GM18858 (cell line): ENCODE measurements at regions not wholly inside any gene's neighbourhood (a gene's known extent, or its start where the extent isn't known, plus 50 kb on each side); places are given as distances from the start of the nearest gene placed in this dataset.
"Not testable (repeated sequence)": the region's sequence is repeated elsewhere in the genome, so short reads cannot be mapped to it uniquely, and the experiment has no call there.

Experiments
- ATAC-seq: cut with Tn5 transposase; IDR thresholded peaks from one replicate; pipeline ENCODE4 v1.9.1; 2021; ENCODE audit not compliant: unreplicated experiment

DNA sequence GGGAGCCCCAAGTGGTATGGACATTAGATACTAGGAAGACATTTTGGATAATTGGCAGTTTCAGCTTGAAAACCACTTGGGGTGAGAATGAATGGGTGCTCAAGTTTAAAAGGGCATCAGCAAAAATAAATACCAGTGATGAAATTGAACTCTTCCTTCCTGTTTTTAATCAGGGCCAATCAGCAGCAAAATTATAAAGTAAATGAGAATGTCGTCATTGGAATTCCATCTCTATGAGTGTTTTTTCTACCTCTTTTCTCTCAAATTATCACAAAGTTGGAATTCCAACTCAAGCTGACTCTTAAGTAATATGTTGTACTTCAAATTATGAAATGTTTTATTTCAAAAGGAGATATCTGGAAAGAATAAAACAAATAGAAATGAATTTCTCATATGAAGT, 730.6 kb downstream of the METTL15 start:
- ATAC-seq = no peak

DNA sequence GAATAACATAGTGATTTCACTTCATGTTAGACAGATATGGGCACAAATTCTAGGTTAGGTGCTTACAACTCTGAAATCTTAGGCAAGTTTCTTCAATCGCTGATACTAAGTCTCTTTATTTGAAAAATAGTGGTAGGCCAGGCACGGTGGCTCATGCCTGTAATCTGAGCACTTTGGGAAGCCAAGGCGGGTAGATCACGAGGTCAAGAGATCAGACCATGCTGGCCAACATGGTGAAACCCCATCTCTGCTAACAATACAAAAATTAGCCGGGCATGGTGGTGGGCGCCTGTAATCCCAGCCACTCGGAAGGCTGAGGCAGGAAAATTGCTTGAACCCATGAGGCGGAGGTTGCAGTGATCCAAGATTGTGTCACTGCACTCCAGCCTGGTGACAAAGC, 729.4 kb downstream of the METTL15 start:
- no peak for ATAC-seq

DNA sequence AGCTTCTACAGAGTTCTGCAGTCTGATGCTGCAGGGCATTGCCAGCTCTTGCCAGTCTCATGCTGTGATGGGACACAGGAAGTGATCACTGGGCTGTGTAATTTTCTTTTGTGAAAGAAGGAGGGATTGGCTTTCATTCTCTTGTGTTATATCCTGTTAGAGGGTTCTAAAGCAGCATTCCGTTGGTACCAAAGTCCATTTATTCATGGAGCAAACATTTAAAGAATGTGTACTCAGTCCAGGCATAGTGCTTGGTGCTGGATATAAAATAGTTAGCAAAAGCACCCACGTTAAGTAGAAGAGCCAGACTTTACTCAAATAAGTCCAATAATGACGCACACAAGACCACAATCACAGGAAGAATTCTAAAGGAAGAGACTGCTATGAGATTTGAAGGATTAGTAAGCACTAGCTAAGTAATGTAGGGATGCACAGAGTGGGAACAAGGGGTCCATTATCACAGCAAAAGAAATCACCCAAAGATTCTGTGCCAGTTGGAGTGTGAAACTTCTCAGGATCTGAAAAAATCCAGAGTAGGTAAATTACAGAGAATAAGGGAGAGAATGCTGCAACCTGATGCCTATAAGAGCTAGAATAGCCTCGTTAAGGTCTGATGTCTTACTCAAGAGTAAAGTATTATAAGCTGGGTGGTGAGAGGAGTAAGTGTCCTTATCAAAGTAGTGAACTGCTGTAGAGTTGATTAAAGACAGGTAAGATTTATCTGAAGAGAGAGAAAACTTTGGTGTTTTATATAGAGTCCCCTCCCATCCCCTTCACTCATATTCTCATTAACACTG, 728.3 kb downstream of the METTL15 start:
- no peak for ATAC-seq

DNA sequence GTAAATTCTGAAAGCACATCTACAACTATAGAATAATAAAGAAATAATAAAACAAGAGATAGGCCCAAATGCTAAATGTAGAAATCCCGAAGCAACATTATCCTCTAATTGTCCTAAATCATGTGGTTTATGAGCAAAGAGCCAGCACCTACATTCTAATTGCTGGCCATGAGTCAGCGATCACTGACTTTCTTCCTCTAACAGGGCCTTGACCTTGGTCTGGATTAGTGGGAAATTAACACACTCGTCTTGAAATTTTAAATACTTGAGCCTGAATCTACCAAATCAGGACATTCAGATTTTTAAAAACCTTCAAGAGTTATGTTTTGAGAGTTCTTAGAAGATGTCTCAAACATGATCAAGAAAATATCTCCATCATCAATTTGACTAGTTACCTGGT, 727.6 kb downstream of the METTL15 start:
- ATAC-seq = no peak

DNA sequence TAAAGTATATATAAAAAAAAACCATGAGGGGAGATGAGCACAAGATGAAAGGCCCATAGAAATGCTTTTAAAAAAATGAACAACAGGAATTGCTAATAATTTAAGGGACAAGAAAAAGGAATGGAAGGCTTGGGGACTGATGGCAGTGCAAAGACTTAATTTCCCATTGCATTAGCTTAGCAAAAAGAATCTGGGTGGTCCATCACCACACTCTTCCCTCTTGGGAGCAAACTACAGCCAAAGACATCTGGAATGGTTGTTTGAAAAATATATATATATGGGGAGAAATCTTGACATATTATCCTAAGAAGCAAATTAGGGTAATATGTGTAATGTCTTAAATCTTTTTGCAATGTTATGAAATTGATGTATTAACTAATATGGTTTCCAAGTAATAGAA, 727.1 kb downstream of the METTL15 start:
- ATAC-seq = no peak

DNA sequence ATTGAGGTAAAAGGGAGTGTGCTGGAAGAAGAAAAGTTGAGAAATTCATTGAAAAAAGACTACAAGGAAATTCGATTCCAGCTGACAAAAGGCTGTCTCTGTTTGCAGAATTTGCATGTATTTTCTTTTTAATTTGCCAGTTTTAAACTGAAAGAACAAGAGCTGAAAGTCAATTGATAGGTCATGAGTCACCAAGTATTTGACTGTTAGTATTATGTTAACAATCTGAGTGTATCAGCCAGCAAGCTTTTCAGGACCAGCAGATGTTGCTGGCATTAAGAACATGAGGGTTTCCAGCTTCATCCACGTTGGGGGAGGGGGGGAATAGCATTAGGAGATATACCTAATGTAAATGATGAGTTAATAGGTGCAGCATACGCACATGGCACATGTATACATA, 726.7 kb downstream of the METTL15 start:
- ATAC-seq = no peak

DNA sequence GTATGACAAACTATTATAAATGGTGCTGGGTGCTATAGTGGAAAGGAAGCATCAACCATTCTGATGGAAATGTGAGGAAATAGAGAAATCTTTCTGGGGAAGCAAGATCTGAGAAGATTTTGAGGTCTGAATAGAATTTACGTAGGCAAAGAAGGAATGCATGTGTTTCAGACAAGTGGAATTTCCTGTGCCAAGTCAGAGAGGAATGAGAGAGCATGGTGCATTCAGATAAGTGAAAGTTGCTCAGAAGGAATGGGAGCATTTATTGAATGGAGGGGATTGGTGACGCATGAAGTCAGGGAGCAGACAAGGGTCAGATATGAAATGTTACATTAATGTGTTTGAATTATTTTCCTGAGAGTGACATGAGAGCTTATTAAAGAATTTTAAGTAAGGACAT, 725.5 kb downstream of the METTL15 start:
- no peak for ATAC-seq

DNA sequence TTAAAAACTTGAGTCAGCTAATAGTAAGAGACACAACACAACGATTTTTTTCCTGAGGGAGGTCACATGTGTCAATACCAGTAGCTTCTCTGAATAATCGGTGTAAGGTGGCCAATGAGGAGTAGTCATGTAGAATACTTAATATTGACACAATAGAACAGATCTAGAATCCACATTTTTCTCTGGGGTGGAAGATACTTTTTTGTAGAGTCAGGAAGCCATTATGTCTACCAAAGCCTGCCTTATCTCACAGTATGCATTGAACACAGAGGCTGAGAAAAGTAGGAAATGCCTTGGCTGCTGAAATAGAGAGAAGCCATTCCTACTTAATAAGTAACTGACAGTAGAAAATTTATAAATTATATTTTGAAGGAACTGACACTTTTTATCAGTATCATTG, 725.0 kb downstream of the METTL15 start:
- no peak for ATAC-seq

DNA sequence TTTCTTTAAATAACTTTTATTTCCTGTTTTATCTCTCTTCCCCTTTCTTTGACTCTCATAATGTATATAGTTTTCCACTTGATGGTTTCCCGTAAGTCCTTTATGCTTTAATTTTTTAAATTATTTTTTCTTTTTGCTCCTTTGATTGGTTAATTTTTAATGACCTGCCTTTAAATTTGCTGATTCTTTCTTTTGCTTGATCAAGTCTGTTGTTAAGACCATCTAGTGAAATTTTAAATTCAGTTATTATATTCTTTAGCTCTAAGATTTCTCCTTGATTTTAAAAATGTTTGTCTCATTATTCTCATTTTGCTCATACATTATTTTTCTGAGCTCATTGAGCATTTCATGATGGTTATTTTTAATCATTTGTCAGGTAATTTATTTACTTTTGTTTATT, 718.6 kb downstream of the METTL15 start:
- no peak for ATAC-seq

DNA sequence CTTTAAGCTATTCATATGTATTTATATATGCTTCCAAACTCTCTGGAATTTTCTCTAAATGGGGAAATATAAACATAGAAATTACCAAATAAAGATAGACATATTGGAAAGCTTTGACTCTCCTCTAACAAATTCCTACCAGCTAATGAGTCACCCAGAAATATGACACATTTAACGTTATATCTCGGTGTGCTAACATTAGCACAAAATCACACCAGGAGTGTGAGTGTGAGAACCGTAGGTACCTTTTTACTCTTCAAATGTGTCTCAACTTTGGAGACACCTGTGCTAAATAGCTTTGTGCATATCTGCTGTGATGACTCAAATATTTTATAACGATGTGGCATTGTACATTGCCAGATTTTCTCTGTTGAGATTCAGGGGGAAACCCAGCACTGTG, 714.4 kb downstream of the METTL15 start:
- ATAC-seq = no peak

DNA sequence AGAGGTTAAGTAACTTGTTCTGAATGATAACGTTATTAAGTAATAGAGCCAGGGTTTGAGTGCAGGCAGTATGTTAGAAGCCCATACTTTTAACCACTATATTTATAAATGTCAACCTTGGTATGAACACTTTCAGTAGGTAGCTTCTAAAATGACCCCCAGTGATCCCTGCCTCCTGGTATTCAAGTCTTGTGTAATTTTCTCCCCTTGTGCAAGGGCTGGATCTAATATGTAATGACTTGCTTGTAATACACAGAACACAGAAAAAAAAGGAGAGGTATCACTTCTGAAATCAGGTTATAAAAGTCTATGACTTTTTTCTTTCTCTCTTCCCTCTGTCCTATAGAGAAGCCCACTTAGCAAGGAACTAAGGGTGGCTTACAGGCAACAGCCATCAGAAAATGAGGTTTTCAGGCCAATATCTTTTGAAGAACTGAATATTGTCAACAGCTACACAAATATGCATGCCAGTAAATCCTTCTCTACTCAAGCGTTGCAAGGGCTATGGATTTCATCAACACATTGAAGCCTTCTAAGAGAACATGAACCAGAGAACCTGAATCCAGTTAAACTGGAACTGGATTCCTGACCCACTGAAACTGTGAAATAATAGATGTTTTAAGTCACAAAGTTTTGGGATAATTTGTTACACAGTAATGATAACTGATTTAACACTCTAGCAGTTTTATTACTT, 712.3 kb downstream of the METTL15 start:
- ATAC-seq = no peak

DNA sequence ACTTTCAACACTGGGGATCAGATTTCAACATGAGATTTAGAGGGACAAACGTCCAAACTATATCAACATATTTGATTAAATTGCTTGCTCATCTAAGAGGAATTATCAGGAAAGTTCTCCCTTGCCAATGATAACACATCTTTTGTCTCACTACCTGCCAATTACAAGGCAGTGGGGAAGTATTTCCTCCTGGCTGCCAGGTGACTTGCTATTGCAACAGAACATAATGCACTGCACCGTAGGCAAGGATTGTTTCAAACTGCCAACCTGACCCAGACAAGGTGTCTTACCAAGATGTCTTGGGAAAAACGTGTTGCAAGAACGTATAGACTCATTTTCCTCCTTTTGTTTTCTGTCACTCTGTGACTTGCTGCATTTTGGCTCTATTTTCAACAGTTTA, 711.6 kb downstream of the METTL15 start:
- no peak for ATAC-seq

DNA sequence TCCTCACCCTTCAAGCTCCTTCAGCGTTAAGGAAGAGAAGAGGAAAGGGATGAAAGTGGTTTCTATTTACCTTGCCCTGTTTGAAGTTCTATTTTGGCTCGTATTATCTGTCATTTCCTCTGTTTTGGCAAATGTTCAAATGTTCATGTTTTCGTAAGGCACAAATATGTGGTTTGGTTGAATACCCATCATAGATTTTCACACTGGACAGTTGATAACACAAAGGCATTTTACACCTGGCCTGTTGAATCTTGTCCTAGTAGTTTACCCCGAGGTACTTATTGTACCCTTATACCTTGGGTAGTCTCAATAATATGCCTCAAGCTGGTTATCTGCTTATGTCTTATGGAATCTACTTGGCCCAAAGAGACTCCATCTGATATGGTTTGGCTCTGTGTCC, 706.9 kb downstream of the METTL15 start:
- no peak for ATAC-seq

DNA sequence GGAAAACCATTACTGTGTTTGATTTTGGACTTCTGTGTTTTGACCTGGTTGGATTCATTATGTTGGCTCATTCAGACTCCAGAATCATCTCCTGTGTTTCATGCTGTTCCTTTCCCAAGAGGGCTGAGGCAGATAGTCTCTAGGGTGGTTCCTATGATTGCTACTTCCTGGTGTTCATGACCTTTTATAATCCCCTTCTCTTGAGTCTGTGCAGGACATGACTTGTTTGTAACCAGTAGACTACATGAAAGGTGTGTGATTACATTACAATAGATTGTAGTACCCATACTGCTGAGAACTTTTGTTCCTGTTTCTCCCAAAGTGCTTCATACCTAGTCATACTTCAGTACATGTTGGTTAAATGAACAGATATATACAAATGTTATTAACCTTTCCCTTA, 700.6 kb downstream of the METTL15 start:
- ATAC-seq = no peak

DNA sequence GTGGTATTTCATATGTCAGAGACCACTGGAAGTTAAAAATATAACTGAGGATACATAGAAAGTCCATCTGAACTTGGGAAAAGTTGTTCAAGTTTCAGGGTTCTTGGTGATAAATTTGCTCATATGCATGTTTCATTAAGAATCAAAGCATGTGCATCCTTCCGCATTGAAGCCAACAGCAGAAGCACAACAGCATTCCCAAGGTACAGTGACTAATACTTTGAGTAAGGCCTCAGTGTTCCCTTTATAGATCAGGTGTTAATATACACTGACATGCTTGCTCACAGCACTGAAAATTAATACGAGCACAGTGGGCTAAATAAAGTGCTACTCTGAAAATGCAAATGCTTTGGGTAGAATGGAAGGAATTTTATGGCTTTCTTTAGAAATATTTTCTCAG, 691.1 kb downstream of the METTL15 start:
- no peak for ATAC-seq

DNA sequence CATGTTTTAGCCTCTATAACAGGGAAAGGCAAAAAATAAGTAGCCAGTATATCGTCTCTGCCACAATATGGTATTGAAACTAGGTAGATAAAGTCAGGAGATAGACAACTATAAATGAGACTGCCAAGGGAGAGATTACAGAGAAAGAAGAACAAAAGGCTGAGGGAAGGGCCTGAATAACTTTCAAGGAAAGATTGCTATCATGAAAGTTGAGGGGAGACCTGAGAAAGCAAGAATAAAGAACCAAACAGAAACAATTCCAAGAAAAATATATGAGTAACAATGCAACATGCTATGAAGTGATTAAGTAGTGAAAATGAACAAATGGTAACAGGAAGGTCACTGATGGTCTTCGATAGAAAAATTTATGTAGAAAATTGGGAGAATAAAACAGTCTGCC, 690.1 kb downstream of the METTL15 start:
- ATAC-seq = no peak

DNA sequence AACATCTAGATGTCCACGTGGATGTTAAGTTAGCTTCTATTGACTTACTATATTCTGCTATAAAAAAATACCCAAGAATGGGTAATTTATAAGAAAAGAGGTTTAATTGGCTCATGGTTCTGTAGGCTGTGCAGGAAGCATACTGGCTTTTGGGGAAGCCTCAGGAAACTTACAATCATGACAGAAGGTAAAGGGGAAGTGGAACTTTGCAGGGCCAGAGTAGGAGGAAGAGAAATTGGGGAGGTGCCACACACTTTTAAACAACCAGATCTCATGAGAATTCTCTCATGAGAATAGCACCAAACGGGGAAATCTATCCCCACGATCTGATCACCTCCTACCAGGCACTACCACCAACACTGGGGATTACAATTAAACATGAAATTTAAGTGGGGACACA, 689.3 kb downstream of the METTL15 start:
- ATAC-seq = no peak

DNA sequence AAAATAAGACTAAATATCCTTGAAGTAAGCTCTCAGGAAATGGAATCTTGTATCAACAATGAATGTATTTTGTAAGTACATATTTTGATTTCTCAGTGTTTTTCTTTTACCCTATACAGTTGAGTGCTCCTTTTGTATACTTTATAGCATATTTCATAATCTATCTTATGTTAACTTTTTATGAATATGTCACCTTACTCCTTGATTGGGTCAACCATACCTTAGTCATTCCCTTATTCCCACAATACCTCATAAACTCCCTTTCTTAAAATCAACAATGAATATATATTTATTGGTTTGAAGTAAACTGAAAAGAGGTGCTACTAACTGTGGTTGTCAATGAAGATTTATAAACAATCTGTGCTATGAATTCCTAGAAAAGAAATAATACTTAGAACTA, 686.2 kb downstream of the METTL15 start:
- ATAC-seq = no peak

DNA sequence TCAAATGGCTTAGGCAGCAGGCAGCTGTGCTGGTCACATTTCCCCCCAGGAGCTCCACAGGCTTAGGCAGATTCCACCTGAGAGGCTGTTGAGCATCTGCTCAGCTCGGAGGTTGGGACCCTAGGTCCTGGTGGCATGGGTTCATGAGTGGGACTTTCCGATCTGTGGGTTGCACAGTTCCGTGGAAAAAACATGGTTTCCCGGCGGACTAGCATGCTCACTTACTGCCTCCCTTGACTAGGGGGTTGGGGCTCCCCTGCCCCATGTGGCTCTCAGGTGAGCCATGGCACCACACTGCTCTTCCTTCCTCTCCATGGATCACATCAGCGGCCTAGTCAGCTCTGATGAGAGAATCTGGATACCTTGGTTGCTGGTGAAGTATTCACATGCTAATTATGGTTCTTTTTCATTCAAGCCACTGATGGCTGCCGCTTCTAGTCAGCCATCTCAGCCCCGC, 685.1 kb downstream of the METTL15 start:
- ATAC-seq = no peak

DNA sequence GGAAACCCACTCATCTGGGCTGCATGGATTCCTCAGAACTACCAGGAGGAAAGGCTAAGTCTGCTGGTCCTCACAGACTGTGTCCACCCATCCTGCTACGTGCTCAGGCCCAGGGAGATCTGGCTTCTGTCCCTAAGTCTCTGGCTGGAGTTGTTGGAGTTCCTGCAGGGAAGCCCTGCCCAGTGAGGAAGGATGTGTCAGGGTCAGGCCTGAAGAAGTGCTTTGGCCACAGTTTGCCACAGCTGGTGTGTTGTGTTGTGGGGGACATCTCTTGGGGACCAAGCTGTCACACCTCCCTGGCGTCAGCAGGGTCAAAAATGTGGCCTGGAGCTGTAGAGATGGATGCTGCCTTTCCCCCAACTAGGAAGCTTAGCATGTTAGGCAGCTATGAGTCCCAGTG, 684.7 kb downstream of the METTL15 start:
- ATAC-seq = no peak

DNA sequence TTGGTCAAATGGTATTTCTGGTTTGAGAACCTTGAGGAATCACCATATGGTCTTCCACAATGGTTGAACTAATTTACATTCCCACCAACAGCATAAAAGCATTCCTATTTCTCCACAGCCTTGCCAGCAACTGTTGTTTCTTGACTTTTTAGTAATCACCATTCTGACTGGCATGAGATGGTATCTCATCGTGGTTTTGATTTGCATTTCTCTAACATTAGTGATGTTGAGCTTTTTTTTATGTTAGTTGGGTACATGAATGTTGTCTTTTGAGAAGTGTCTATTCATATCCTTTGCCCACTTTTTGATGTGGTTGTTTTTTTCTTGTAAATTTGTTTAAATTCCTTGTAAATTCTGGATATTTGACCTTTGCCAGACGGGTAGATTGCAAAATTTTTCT, 679.7 kb downstream of the METTL15 start:
- not testable (repeated sequence) for ATAC-seq

DNA sequence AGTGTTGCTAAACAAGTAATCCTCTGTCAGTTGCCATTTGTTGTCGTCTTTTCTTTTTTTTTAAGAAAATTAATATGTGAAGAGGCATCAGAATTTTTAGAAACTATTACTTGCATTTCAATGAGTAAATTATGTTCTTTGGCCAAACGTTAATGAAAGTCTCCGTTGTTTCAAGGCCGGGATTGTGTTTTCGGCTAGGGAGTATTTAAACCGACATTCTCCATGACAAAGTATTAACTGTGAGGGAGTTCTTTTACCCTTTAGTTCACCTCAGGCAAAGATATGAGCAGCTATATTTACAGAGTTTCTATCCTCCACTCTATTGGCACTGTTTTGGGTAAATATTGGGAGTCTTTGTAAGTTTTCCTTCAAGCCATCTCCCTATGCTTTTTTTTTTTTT, 668.9 kb downstream of the METTL15 start:
- no peak for ATAC-seq

DNA sequence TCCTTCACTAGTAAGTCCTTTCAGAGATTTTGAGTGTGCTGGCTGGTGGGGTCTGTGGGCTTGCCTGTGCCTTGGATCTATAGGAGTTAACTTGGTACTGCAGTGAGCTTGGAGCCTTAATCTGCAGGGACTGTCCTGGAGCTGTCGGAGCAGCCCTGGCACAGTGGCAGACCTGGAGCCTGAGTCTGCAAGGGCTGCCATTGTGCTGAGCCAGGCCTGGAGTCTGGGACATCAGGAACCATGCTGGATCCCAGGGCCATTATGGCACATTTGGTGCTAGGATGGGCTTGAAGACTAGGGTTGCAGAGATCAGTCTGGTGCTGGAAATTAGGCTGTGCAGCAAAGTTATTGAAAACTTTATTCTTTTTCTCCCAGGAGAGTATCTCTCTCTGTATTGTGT, 665.4 kb downstream of the METTL15 start:
- no peak for ATAC-seq
